MM.1S (cell line): ENCODE measurements at regions not wholly inside any gene's neighbourhood (a gene's known extent, or its start where the extent isn't known, plus 50 kb on each side); places are given as distances from the start of the nearest gene placed in this dataset.

ENCODE experiments used
- DNase-seq: peaks from one replicate; pipeline ENCODE4 v3.0.0-alpha.2; 2015
- H2AFZ ChIP-seq: fragments of 300-600 bp; sonication (generic); 2 replicates; pipeline ENCODE4 v1.6.0; 2016; ENCODE audit warnings: antibody characterized with exemption, low read length
- H3F3A ChIP-seq: fragments of 300-600 bp; sonication (generic); 2 replicates; pipeline ENCODE4 v1.6.1; 2016; ENCODE audit warnings: mild to moderate bottlenecking, antibody characterized with exemption, low read length, moderate library complexity, mixed read lengths; ENCODE audit not compliant: insufficient read depth
- H3K27ac ChIP-seq: fragments of 300-600 bp; sonication (generic); 2 replicates; pipeline ENCODE4 v1.5.1; 2016; ENCODE audit warnings: mild to moderate bottlenecking, low read length
- H3K27me3 ChIP-seq: fragments of 300-600 bp; sonication (generic); replicated peaks from 2 replicates; pipeline ENCODE4 v1.6.0; 2016; ENCODE audit warnings: low read length; ENCODE audit not compliant: insufficient read depth
- H3K36me3 ChIP-seq: fragments of 300-600 bp; sonication (generic); replicated peaks from 2 replicates; pipeline ENCODE4 v1.6.1; 2016; ENCODE audit warnings: mild to moderate bottlenecking, low read length, mixed read lengths; ENCODE audit not compliant: insufficient read depth
- H3K4me1 ChIP-seq: fragments of 300-600 bp; sonication (generic); 2 replicates; pipeline ENCODE4 v1.6.1; 2016; ENCODE audit warnings: low read length, mixed read lengths
- H3K4me2 ChIP-seq: fragments of 300-600 bp; sonication (generic); 2 replicates; pipeline ENCODE4 v1.6.0; 2016; ENCODE audit warnings: low read depth, low read length
- H3K4me3 ChIP-seq: fragments of 300-600 bp; sonication (generic); 2 replicates; pipeline ENCODE4 v1.5.1; 2016; ENCODE audit warnings: low read length, mixed read lengths
- H3K79me2 ChIP-seq: fragments of 300-600 bp; sonication (generic); 2 replicates; pipeline ENCODE4 v1.6.1; 2016; ENCODE audit warnings: mixed run types, low read length, mixed read lengths
- H3K9ac ChIP-seq: fragments of 300-600 bp; sonication (generic); 2 replicates; pipeline ENCODE4 v1.6.1; 2016; ENCODE audit warnings: low read length, mixed read lengths
- H3K9me2 ChIP-seq: fragments of 300-600 bp; sonication (generic); replicated peaks from 2 replicates; pipeline ENCODE4 v1.6.1; 2016; ENCODE audit warnings: mild to moderate bottlenecking, low read length, mixed read lengths; ENCODE audit not compliant: insufficient read depth
- H3K9me3 ChIP-seq: fragments of 300-600 bp; sonication (generic); replicated peaks from 2 replicates; pipeline ENCODE4 v1.6.1; 2016; ENCODE audit warnings: mild to moderate bottlenecking, low read length, mixed read lengths; ENCODE audit not compliant: insufficient read depth
- H4K20me1 ChIP-seq: fragments of 300-600 bp; sonication (generic); 2 replicates; pipeline ENCODE4 v1.6.1; 2016; ENCODE audit warnings: mild to moderate bottlenecking, low read length, moderate library complexity, mixed read lengths; ENCODE audit not compliant: insufficient read depth
- CTCF ChIP-seq: fragments of 300-600 bp; sonication (generic); IDR thresholded peaks from 2 replicates; pipeline ENCODE4 v1.5.1; 2016; ENCODE audit warnings: antibody characterized with exemption, low read length, mixed read lengths
- EZH2 ChIP-seq: fragments of 300-600 bp; sonication (generic); optimal IDR thresholded peaks from 2 replicates; pipeline ENCODE3; 2017; ENCODE audit warnings: low read depth, mild to moderate bottlenecking, antibody characterized with exemption, low read length, mixed read lengths
- EZH2phosphoT487 ChIP-seq: fragments of 300-600 bp; sonication (generic); IDR thresholded peaks from 2 replicates; pipeline ENCODE4 v1.6.1; 2018; ENCODE audit warnings: antibody characterized with exemption, low read length

- Histone ChIP-seq H3K4me3 (no peak overlapping the region), H3K27ac (no peak overlapping the region), H3F3A (no peaks in the 10 kb centered on the region), H3K27me3 (no peaks in the 10 kb centered on the region), H3K9ac (no peak overlapping the region), H4K20me1 (no peaks in the 10 kb centered on the region), H3K4me1 (no peaks in the 10 kb centered on the region), H3K9me2 (no peaks in the 10 kb centered on the region), H2AFZ (no peak overlapping the region), H3K36me3 (no peaks in the 10 kb centered on the region), H3K79me2 (no peaks in the 10 kb centered on the region), H3K4me2 (no peak overlapping the region), H3K9me3 (no peaks in the 10 kb centered on the region)
- no peak for TF ChIP-seq EZH2
- TF ChIP-seq CTCF: no peak
- TF ChIP-seq EZH2phosphoT487: no peak
- no peak for DNase-seq
These were observed 547.7 kb downstream of the KCNT2 start for GRCh38 chr1:196060539-196060938.

GRCh38 chr1:196059210-196059609 lies 549.0 kb downstream of the KCNT2 start:
- no peak for DNase-seq
- Histone ChIP-seq H3K9me2 (no peaks in the 10 kb centered on the region), H3K27ac (no peak overlapping the region), H3K79me2 (no peaks in the 10 kb centered on the region), H3K27me3 (no peaks in the 10 kb centered on the region), H3F3A (no peaks in the 10 kb centered on the region), H3K4me1 (no peaks in the 10 kb centered on the region), H4K20me1 (no peaks in the 10 kb centered on the region), H3K9me3 (no peaks in the 10 kb centered on the region), H3K4me2 (no peak overlapping the region), H3K4me3 (no peak overlapping the region), H3K9ac (no peak overlapping the region), H3K36me3 (no peaks in the 10 kb centered on the region), H2AFZ (no peak overlapping the region)
- no peak for TF ChIP-seq EZH2
- no peak for TF ChIP-seq EZH2phosphoT487
- no peak for TF ChIP-seq CTCF

- TF ChIP-seq EZH2: no peak
- TF ChIP-seq CTCF: no peak
- no peak for TF ChIP-seq EZH2phosphoT487
- Histone ChIP-seq H3K9me3 (no peaks in the 10 kb centered on the region), H3K4me2 (no peak overlapping the region), H3K4me3 (no peak overlapping the region), H4K20me1 (no peaks in the 10 kb centered on the region), H3F3A (no peaks in the 10 kb centered on the region), H2AFZ (no peak overlapping the region), H3K36me3 (no peaks in the 10 kb centered on the region), H3K27me3 (no peaks in the 10 kb centered on the region), H3K27ac (no peak overlapping the region), H3K9me2 (no peaks in the 10 kb centered on the region), H3K4me1 (no peaks in the 10 kb centered on the region), H3K9ac (no peak overlapping the region), H3K79me2 (no peaks in the 10 kb centered on the region)
- DNase-seq: no peak
These were observed 551.3 kb downstream of the KCNT2 start for GRCh38 chr1:196056966-196057365.
